ENCODE measurements at regions not wholly inside any gene's neighbourhood (a gene's known extent, or its start where the extent isn't known, plus 50 kb on each side); places are given as distances from the start of the nearest gene placed in this dataset.
"Not testable (repeated sequence)": the region's sequence is repeated elsewhere in the genome, so short reads cannot be mapped to it uniquely, and the experiment has no call there.

- DNase-seq (ENCODE audit: low spot score): peak; percentile 18
These were observed 662.5 kb upstream of the USP24 start for GRCh38 chr1:55877437-55878232.

GRCh38 chr1:55876276-55877060, 661.3 kb upstream of the USP24 start:
- DNase-seq (ENCODE audit: low spot score): no peak

GRCh38 chr1:55870106-55870505, 654.9 kb upstream of the USP24 start:
- no peak for DNase-seq (ENCODE audit: low spot score)

- no peak for DNase-seq (ENCODE audit: low spot score)
These were observed 653.9 kb upstream of the USP24 start for GRCh38 chr1:55869065-55869464.

GRCh38 chr1:55868026-55868425, 652.9 kb upstream of the USP24 start:
- no peak for DNase-seq (ENCODE audit: low spot score)

GRCh38 chr1:55867304-55867843, 652.2 kb upstream of the USP24 start:
- no peak for DNase-seq (ENCODE audit: low spot score)

- DNase-seq (ENCODE audit: low spot score): not testable (repeated sequence)
These were observed 650.6 kb upstream of the USP24 start for GRCh38 chr1:55865778-55866177.

GRCh38 chr1:55864251-55864650, 649.1 kb upstream of the USP24 start:
- DNase-seq (ENCODE audit: low spot score): no peak

- no peak for DNase-seq (ENCODE audit: low spot score)
These were observed 646.6 kb upstream of the USP24 start for GRCh38 chr1:55861676-55862340.

GRCh38 chr1:55860798-55861519, 645.8 kb upstream of the USP24 start:
- no peak for DNase-seq (ENCODE audit: low spot score)

- DNase-seq (ENCODE audit: low spot score): no peak
These were observed 645.2 kb upstream of the USP24 start for GRCh38 chr1:55860326-55860725.

- no peak for DNase-seq (ENCODE audit: low spot score)
These were observed 639.7 kb upstream of the USP24 start for GRCh38 chr1:55854911-55855310.

GRCh38 chr1:55848906-55849305, 633.7 kb upstream of the USP24 start:
- DNase-seq (ENCODE audit: low spot score): no peak

GRCh38 chr1:55846051-55846450, 630.9 kb upstream of the USP24 start:
- DNase-seq (ENCODE audit: low spot score): no peak

- no peak for DNase-seq (ENCODE audit: low spot score)
These were observed 629.2 kb upstream of the USP24 start for GRCh38 chr1:55844322-55844721.

GRCh38 chr1:55839626-55840025, 624.5 kb upstream of the USP24 start:
- no peak for DNase-seq (ENCODE audit: low spot score)

- DNase-seq (ENCODE audit: low spot score): no peak
These were observed 624.1 kb upstream of the USP24 start for GRCh38 chr1:55839221-55839620.

GRCh38 chr1:55836086-55836485, 620.9 kb upstream of the USP24 start:
- DNase-seq (ENCODE audit: low spot score): no peak

- DNase-seq (ENCODE audit: low spot score): no peak
These were observed 618.4 kb upstream of the USP24 start for GRCh38 chr1:55833529-55834091.

- DNase-seq (ENCODE audit: low spot score): no peak
These were observed 616.6 kb upstream of the USP24 start for GRCh38 chr1:55831759-55832158.

- no peak for DNase-seq (ENCODE audit: low spot score)
These were observed 612.9 kb upstream of the USP24 start for GRCh38 chr1:55828044-55828443.

Data from A172 (cell line).